Activated T-cell treated with anti-CD3 and anti-CD28 coated beads, Interleukin-2, amount 50 U/mL, for 4 hours (primary cell): ENCODE measurements at regions not wholly inside any gene's neighbourhood (a gene's known extent, or its start where the extent isn't known, plus 50 kb on each side); places are given as distances from the start of the nearest gene placed in this dataset.

ENCODE experiments used
- ATAC-seq, 2 donors: fragments of 200-7000 bp; cut with Tn5 transposase; one replicate each; pipeline ENCODE4 v1.10.0; 2021
- DNase-seq: peaks from one replicate; pipeline ENCODE4 v3.0.0-alpha.2; 2020
- H3K27me3 Mint-ChIP-seq: one replicate; pipeline ENCODE4 v1.8.0; 2021; ENCODE audit warnings: low read depth, mixed read lengths
- H3K36me3 Mint-ChIP-seq: one replicate; pipeline ENCODE4 v1.8.0; 2022; ENCODE audit warnings: mixed read lengths; ENCODE audit not compliant: insufficient read depth
- H3K4me1 Mint-ChIP-seq: one replicate; pipeline ENCODE4 v1.8.0; 2021; ENCODE audit warnings: low read depth, mixed read lengths
- H3K4me3 Mint-ChIP-seq: one replicate; pipeline ENCODE4 v1.8.0; 2021; ENCODE audit warnings: mild to moderate bottlenecking, moderate library complexity, mixed read lengths
- H3K9me3 Mint-ChIP-seq: one replicate; pipeline ENCODE4 v1.8.0; 2021; ENCODE audit warnings: mixed read lengths

DNA sequence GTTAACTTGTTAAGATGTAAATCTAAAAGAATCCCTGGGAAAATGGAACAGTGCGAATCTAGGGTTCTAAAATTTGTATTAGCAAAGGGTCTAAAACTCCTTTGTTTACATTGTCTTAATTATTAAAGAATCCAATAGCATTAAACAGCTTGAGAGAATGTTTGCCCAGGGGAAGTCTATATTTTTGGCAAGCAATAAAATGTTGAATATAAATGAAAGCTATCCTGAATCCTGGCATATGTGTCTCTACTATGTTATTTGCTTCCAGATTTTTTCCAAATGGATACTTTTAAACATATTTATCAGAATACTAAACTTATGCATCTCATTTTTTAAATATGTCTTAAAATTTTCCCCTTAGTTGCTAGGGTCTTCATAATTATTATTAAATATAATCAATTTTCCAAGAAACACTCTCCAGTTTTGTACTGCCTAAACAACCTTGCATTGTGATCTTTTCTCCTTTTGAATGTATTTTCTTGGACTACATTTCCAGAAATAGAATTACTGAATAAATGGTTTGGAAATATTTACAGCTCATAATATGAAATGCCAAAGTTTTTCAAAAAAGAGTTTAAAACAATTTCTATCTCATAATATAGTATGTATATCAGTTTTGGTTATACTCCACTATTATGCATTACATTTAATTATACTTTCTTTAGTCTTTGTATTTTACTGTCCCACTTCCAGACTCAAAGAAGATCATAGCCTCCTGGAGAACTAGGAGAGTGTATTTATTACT, 304.8 kb downstream of the USP25 start:
- H3K4me3 Mint-ChIP-seq = no peak overlapping the region
- no peaks in the 10 kb centered on the region for H3K36me3 Mint-ChIP-seq
- DNase-seq = no peak
- H3K27me3 Mint-ChIP-seq = no peaks in the 10 kb centered on the region
- H3K4me1 Mint-ChIP-seq = no peaks in the 10 kb centered on the region
- no peak for ATAC-seq
- no peaks in the 10 kb centered on the region for H3K9me3 Mint-ChIP-seq

DNA sequence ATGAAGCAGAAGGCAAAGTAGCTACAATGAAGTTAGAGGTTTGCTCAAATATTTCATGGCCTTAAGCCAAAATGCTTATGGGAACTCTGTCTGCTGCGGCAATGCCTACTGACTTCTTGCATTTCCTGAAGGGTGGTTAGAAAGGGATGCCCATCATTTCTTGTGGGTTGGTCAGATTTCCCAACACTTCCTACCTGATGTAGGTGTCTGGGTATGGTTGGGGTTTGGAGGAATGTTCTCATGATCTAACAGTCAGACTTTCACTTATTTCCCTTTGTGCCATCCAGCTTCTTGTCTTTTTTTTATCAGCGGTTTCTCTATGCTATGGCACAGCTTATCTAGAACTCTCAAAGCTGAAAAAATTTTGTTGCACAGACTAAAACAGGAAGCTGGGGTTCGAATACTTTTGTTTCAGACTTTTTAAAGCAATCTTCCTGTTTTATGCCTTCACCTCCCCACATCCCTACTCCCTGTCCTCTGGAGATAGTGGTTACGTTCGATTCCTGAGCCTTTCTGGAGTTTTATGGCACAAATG, 307.7 kb downstream of the USP25 start:
- ATAC-seq (no peak), DNase-seq (no peak)
- Mint-ChIP-seq H3K4me1 (no peaks in the 10 kb centered on the region), H3K27me3 (no peaks in the 10 kb centered on the region), H3K36me3 (no peaks in the 10 kb centered on the region), H3K9me3 (no peaks in the 10 kb centered on the region), H3K4me3 (no peak overlapping the region)

DNA sequence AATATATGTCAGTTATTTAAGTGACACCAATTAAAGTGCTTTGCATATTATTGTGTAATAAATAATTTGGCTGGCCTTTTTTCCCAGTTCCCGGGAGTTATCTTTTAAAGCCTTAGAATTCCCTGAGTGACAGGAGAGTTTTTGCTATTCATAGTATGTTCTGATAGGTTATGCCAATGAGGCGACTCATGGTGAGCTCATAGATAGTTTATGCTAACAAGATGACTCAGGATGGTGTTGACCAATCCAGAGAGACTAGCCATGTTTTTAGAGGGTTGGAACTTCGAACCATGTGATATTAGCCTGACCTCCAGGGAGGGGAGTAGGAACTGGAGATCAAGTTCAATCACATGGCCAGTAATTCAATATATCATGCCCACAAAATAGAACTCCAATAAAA, 310.8 kb downstream of the USP25 start:
- DNase-seq = no peak
- Mint-ChIP-seq H3K27me3 (no peaks in the 10 kb centered on the region), H3K4me1 (no peaks in the 10 kb centered on the region), H3K9me3 (no peaks in the 10 kb centered on the region), H3K4me3 (no peak overlapping the region), H3K36me3 (no peaks in the 10 kb centered on the region)
- no peak for ATAC-seq

DNA sequence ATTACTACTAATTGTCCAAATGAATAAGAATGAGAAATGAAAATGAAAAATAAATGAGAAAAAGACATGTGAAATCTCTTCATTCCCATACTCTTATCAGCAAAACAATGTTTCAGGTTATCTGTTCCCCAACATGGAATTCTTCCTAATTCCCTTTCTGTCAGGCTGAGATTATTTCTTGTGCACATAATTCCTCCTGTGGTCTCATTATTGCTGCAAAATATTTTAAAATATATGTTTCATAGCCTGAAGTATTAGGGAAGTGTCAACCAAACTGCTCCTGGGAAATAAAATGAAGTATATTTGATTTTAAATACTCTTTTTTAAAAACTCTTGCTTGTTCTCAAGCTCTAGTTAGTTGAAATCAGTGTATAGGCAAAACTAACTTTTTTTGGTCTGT, 314.9 kb downstream of the USP25 start:
- no peaks in the 10 kb centered on the region for H3K9me3 Mint-ChIP-seq
- no peaks in the 10 kb centered on the region for H3K36me3 Mint-ChIP-seq
- ATAC-seq = no peak
- no peak for DNase-seq
- no peaks in the 10 kb centered on the region for H3K4me1 Mint-ChIP-seq
- no peak overlapping the region for H3K4me3 Mint-ChIP-seq
- H3K27me3 Mint-ChIP-seq = no peaks in the 10 kb centered on the region

DNA sequence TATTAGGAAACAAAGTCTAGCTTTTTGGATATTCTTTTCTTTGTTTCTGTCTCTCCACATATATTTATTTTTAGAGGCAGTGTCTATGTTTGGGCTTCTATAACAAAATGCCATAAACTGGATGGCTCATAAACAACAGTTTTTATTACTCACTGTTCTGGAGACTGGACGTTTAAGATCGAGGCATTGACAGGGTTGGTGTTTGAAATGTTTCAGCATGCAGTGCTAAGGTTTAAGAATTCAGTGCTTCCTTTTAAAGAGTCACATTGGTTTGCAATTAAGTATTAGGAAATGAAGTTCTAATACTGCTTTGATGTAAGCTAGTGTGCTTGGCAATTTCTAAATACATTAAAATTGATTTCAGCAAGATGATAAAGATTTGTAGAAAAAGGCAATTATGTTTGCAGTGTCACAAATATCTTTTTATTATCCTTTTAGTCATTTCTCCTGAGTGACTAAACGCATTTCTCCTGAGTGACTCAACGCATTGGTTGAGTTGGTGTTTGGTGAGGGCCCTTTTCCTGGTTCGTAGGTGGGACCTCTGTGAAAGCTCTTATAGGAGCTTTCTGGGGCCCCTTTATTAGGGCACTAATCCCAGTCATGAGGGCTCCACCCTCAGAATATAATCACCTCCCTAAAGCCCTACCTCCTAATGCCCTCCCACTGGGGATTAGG, 317.0 kb downstream of the USP25 start:
- H3K9me3 Mint-ChIP-seq = no peaks in the 10 kb centered on the region
- ATAC-seq (no peak), DNase-seq (no peak)
- no peaks in the 10 kb centered on the region for H3K27me3 Mint-ChIP-seq
- no peaks in the 10 kb centered on the region for H3K36me3 Mint-ChIP-seq
- H3K4me3 Mint-ChIP-seq = no peak overlapping the region
- no peaks in the 10 kb centered on the region for H3K4me1 Mint-ChIP-seq

DNA sequence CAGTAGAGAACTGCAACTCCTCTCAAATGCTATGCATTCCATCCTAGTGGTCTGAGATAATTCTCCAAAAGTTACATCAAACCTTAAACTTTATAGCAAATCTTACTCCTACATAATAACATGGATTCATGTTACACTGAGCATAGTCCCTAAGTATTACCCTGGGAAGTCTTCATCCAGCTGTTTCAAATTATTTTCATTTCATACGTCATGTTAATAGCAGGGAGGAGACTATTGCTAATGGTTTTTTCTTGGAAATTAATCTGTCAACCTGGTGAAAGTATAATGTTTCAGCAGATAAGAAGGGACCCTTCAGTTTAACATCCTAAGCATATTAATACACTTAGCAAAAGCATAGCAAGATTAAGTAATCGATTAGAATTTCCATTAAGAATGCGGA, 318.1 kb downstream of the USP25 start:
- Mint-ChIP-seq H3K4me1 (no peaks in the 10 kb centered on the region), H3K9me3 (no peaks in the 10 kb centered on the region), H3K27me3 (no peaks in the 10 kb centered on the region), H3K4me3 (no peak overlapping the region), H3K36me3 (no peaks in the 10 kb centered on the region)
- ATAC-seq = no peak
- DNase-seq = no peak

DNA sequence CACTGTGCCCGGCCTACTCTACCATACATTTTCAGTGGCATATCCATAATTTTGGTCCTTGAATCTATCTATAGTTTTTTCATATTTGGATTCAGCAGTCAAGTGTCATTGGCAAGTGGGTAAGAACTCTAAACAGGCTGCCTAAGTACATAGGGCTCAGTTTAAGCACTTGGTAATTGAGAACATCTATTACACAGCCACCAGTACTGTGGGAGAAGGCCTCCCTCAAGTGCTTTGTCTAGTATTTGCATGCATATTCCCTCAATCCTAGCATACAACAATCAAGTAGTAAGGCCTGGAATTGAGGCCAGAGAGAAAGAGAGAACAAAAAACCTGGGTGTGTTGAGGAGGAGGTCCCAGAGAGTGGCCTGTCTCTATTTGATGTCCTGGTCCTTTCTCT, 325.2 kb downstream of the USP25 start:
- Mint-ChIP-seq H3K36me3 (no peaks in the 10 kb centered on the region), H3K4me3 (no peak overlapping the region), H3K4me1 (no peaks in the 10 kb centered on the region), H3K27me3 (no peaks in the 10 kb centered on the region), H3K9me3 (no peaks in the 10 kb centered on the region)
- ATAC-seq (no peak), DNase-seq (no peak)

DNA sequence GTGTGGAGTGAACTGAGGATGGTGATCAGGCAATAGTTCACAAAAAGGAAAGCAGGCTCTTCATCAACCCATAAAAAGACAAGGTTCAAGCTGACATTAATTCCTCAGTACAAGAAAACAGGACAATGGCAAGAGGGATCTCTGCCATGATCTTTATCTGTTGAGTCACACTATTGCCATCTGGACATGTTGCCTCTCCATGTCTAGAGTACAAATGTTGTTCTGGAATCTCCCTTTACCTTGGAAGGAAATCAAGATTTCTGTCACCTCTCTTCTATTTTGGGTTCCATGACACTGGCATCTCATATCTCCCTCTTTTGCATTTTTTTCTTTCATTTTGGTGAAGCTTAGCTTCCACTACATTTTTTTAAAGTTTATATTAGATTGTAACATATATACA, 329.1 kb downstream of the USP25 start:
- ATAC-seq = no peak
- DNase-seq = no peak
- Mint-ChIP-seq H3K27me3 (no peaks in the 10 kb centered on the region), H3K4me3 (no peak overlapping the region), H3K4me1 (no peaks in the 10 kb centered on the region), H3K36me3 (no peaks in the 10 kb centered on the region), H3K9me3 (no peaks in the 10 kb centered on the region)

DNA sequence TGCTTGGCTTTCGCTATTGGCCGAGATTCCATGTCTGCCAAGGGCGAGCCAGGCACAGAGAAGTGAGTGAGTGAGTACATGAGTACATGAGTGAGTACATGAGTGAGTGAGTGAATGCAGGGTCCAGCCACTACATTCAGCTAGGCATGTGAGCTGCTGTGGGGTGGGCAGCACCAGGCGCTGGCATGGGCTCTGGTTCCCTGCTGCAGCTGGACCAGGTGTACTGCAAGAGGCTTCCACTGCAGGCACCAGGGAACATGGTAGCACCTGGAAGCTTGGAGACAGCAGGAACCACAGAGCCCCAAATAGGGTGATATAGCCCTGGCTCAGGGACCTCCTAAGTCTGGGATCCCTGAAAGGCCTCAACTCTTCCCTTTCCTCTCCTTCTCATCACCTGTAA, 330.2 kb downstream of the USP25 start:
- Mint-ChIP-seq H3K27me3 (no peaks in the 10 kb centered on the region), H3K9me3 (no peaks in the 10 kb centered on the region), H3K4me3 (no peak overlapping the region), H3K36me3 (no peaks in the 10 kb centered on the region), H3K4me1 (no peaks in the 10 kb centered on the region)
- ATAC-seq (peak in 1 of 2 donors; percentile 23), DNase-seq (no peak)

DNA sequence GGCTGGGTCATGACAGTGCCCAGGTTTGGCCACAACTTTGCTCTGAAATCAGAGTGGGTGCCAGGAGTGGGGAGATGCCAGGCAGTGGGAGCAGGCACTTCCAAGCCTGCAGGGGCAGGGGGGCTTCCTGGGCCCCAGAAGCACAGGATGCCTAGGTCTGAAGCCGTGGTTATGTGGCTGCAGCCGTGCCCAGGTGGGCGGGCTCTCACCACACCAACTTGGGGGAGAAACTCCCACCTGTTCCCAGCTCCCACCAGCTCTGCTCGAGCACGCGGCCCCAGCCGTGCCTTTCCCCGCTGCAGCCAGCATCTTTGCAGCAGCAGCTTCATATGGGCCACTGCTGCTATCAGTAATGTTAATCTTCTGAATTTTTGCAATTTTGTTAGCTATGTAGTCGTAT, 331.4 kb downstream of the USP25 start:
- no peaks in the 10 kb centered on the region for H3K36me3 Mint-ChIP-seq
- no peak overlapping the region for H3K4me3 Mint-ChIP-seq
- no peaks in the 10 kb centered on the region for H3K27me3 Mint-ChIP-seq
- DNase-seq (no peak), ATAC-seq (no peak)
- no peaks in the 10 kb centered on the region for H3K9me3 Mint-ChIP-seq
- H3K4me1 Mint-ChIP-seq = no peaks in the 10 kb centered on the region

DNA sequence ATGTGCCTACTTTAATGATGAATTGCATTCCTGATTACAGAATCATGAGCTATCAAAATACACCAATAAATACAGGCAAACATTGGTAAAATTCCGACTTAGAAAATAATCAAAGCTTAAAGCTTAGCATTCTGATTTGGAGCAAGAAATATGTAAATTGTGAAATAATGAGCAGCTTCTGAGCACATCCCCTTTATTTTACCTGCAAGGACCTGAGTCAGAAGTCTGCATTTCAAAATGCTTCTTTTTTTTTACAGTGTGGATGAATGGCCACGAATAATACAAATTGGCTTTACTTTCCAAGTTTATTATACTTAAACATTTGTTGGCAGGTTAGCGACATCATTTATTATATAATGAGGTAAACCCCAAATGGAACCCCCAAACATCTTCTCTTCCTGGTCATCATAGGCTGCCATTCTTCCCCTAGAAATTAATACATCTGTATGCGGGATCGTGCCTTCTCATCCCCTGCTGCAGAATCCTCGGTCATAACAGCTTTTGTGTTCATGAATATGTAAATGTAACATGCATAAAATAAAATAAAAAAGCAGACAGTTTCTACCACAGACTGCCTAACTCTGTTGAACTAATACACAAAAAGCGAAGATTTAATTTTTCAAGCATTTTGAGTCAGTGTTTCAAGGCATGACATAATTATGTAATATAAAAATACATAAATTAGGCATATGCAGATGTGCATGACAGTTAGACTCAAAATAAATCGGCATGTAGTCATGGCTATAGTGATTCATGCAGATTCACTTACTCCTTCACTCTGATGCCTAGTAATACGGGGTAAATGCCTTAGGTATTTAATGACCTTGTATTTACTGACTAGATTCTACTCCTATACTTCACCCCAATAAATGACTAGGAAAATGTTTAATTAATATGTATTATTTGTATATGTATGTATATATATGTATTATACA, 339.7 kb downstream of the USP25 start:
- Mint-ChIP-seq H3K36me3 (no peaks in the 10 kb centered on the region), H3K9me3 (no peaks in the 10 kb centered on the region), H3K4me1 (no peaks in the 10 kb centered on the region), H3K4me3 (no peak overlapping the region), H3K27me3 (no peaks in the 10 kb centered on the region)
- ATAC-seq (no peak), DNase-seq (no peak)

DNA sequence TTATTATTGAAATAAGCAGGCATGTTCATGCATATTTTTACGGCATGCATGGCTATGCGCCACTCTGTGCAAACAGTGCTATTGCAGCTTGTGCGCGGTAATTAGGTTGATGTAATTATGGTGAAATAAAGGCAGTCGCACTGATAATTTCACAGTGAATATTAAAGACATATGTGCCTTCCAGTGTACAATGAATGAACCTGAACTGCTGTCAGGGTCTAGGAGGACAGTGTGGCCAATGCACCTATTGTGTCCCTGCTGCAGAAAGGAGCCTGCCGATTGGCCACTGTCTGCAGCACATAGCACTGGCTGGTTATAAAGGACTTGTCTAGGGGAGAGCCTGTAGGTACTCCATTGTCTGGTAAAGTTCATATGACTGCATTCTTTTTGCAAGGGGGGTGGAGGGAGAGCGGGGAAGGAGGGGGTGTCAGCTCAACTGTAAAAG, 340.4 kb downstream of the USP25 start:
- Mint-ChIP-seq H3K4me3 (no peak overlapping the region), H3K27me3 (no peaks in the 10 kb centered on the region), H3K9me3 (no peaks in the 10 kb centered on the region), H3K4me1 (no peaks in the 10 kb centered on the region), H3K36me3 (no peaks in the 10 kb centered on the region)
- no peak for DNase-seq
- no peak for ATAC-seq

DNA sequence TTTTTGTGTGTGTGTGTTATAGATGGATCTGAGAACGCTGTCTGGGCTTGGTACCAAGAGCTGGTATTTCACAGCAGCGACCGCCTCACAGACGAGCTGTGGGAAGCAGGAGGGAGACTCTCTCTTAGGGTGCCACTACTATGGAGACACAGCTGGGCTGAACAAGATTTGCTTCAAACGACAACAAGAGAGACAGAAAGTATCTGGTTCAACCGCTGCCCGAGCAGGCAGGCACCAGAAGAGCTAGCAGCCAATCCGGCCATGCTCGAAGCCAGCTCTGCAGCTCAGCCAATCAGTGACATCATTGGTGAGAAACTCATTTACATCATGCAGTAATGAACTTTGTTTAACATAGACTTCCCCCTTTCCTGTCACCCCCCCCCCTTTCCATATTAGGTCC, 341.3 kb downstream of the USP25 start:
- ATAC-seq (no peak), DNase-seq (no peak)
- H3K4me1 Mint-ChIP-seq = no peaks in the 10 kb centered on the region
- H3K4me3 Mint-ChIP-seq = no peak overlapping the region
- no peaks in the 10 kb centered on the region for H3K36me3 Mint-ChIP-seq
- no peaks in the 10 kb centered on the region for H3K9me3 Mint-ChIP-seq
- H3K27me3 Mint-ChIP-seq = no peaks in the 10 kb centered on the region

DNA sequence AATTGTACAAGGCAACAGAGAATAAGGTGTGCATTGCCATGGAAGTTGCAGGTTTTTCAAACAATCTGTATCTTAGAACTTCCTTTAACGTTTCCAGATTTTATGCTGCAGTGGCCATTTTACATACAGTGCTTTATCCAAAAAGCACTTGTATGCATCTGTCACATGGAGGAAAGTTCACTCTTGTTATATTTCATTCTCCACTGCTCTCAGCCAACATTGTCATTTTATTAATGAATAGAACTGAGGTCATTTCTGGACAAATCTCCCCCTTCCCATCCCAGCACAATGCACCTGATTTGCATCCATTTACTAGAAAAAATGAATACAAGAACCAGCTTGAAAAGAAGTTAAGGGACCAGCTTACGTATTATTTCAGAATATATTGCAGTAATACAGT, 342.0 kb downstream of the USP25 start:
- H3K36me3 Mint-ChIP-seq = no peaks in the 10 kb centered on the region
- H3K4me1 Mint-ChIP-seq = no peaks in the 10 kb centered on the region
- ATAC-seq (no peak), DNase-seq (no peak)
- H3K4me3 Mint-ChIP-seq = no peak overlapping the region
- no peaks in the 10 kb centered on the region for H3K9me3 Mint-ChIP-seq
- no peaks in the 10 kb centered on the region for H3K27me3 Mint-ChIP-seq
